GM12891 (cell line): ENCODE measurements at regions not wholly inside any gene's neighbourhood (a gene's known extent, or its start where the extent isn't known, plus 50 kb on each side); places are given as distances from the start of the nearest gene placed in this dataset.

ENCODE experiments used
- PAX5 ChIP-seq: IDR thresholded peaks from 2 replicates; pipeline ENCODE4 v1.6.1; 2011; ENCODE audit warnings: low read length, moderate library complexity, mild to moderate bottlenecking; ENCODE audit not compliant: insufficient read depth, severe bottlenecking
- POLR2A ChIP-seq: IDR thresholded peaks from 2 replicates; pipeline ENCODE4 v1.6.1; 2011; ENCODE audit warnings: low read depth, low read length, control low read depth
- POLR2AphosphoS5 ChIP-seq: IDR thresholded peaks from 2 replicates; pipeline ENCODE4 v1.6.1; 2011; ENCODE audit warnings: low read depth, low read length, control low read depth

GRCh38 chr5:163318707-163319106 lies 118.7 kb upstream of the CCNG1 start:
- TF ChIP-seq POLR2AphosphoS5 (no peak), POLR2A (no peak), PAX5 (no peak)
